H1 (cell line): ENCODE measurements at regions not wholly inside any gene's neighbourhood (a gene's known extent, or its start where the extent isn't known, plus 50 kb on each side); places are given as distances from the start of the nearest gene placed in this dataset.

Source experiments
- CTCF ChIA-PET: fragments of 300-600 bp; sonication (Branson Sonifier 250); formaldehyde crosslinking; loops from one replicate; lab custom pipeline; 2021; ENCODE audit not compliant: partially characterized antibody; lab: Charles Lee
- POLR2A ChIA-PET: fragments of 300-600 bp; sonication (Branson Sonifier 250); formaldehyde crosslinking; loops from one replicate; lab custom pipeline; 2021; ENCODE audit warnings: inconsistent platforms; ENCODE audit not compliant: partially characterized antibody; lab: Charles Lee
- DNase-seq, 2 experiments: peaks; one replicate each; pipeline versions ENCODE4 v3.0.0 to v3.0.0-alpha.2; 2010 to 2022; ENCODE audit warnings: low spot score in 2 of 2, low read depth in 1 of 2, mixed read lengths in 1 of 2
- FAIRE-seq: peaks from 2 replicates; lab custom pipeline; 2011; peaks lifted over from hg19 to GRCh38; lab: Jason Lieb, UNC
- H2AFZ ChIP-seq: 2 replicates; pipeline ENCODE4 v1.8.1; 2012; ENCODE audit warnings: low read length, inconsistent platforms
- H2AK5ac ChIP-seq: 2 replicates; pipeline ENCODE4 v1.6.1; 2013; ENCODE audit warnings: low read depth, low read length
- H2BK120ac ChIP-seq: replicated peaks from 2 replicates; pipeline ENCODE3; 2013; ENCODE audit warnings: low read depth, low read length, inconsistent platforms
- H2BK12ac ChIP-seq: 2 replicates; pipeline ENCODE4 v1.6.1; 2013; ENCODE audit warnings: low read depth, low read length
- H2BK15ac ChIP-seq: 2 replicates; pipeline ENCODE4 v1.6.1; 2013; ENCODE audit warnings: low read length
- H2BK20ac ChIP-seq: 2 replicates; pipeline ENCODE4 v1.6.1; 2013; ENCODE audit warnings: low read length
- H2BK5ac ChIP-seq: 2 replicates; pipeline ENCODE4 v1.6.1; 2013; ENCODE audit warnings: low read depth, low read length
- H3K14ac ChIP-seq: 2 replicates; pipeline ENCODE4 v1.6.1; 2013; ENCODE audit warnings: inconsistent platforms; ENCODE audit not compliant: insufficient read length
- H3K18ac ChIP-seq: 2 replicates; pipeline ENCODE4 v1.6.1; 2013; ENCODE audit warnings: low read length; ENCODE audit errors: extremely low read depth
- H3K23ac ChIP-seq: 2 replicates; pipeline ENCODE4 v1.6.1; 2013; ENCODE audit warnings: inconsistent platforms; ENCODE audit not compliant: insufficient read length
- H3K23me2 ChIP-seq: 2 replicates; pipeline ENCODE4 v1.6.1; 2013; ENCODE audit warnings: low read depth, low read length
- H3K27ac ChIP-seq: 2 replicates; pipeline ENCODE4 v1.6.1; 2011; ENCODE audit warnings: low read depth, low read length, inconsistent platforms
- H3K27me3 ChIP-seq, 4 experiments: replicated peaks in 1 of 4; 1 replicate in 1 of 4; 2 replicates in 3 of 4; pipeline versions ENCODE4 v1.6.1 to v1.8.1; 2011 to 2013; ENCODE audit warnings: low read length in 3 of 4, mild to moderate bottlenecking in 3 of 4, inconsistent platforms in 2 of 4, mixed read lengths in 2 of 4, moderate library complexity in 1 of 4; ENCODE audit not compliant: control insufficient read depth in 3 of 4, insufficient read depth in 3 of 4; ENCODE audit errors: extremely low read depth in 1 of 4
- H3K36me3 ChIP-seq, 4 experiments: 2 replicates each; pipeline versions ENCODE4 v1.6.1 to v1.8.1; 2011 to 2013; ENCODE audit warnings: mild to moderate bottlenecking in 4 of 4, low read length in 3 of 4, moderate library complexity in 2 of 4, control low read depth in 1 of 4, inconsistent platforms in 1 of 4; ENCODE audit not compliant: insufficient read depth in 4 of 4, control insufficient read depth in 2 of 4
- H3K4ac ChIP-seq: replicated peaks from 2 replicates; pipeline ENCODE3; 2013; ENCODE audit warnings: low read length, low read depth, mixed read lengths, inconsistent platforms; ENCODE audit not compliant: insufficient read length
- H3K4me1 ChIP-seq, 4 experiments: replicated peaks in 1 of 4; 1 replicate in 1 of 4; 2 replicates in 3 of 4; pipeline versions ENCODE4 v1.6.1 to v1.8.1; 2011 to 2013; ENCODE audit warnings: low read length in 3 of 4, inconsistent platforms in 2 of 4, mixed read lengths in 1 of 4; ENCODE audit not compliant: insufficient read depth in 4 of 4, control insufficient read depth in 3 of 4
- H3K4me2 ChIP-seq, 2 experiments: 2 replicates each; pipeline versions ENCODE4 v1.6.1 to v1.8.1; 2011 to 2013; ENCODE audit warnings: low read depth in 2 of 2, low read length in 2 of 2, control low read depth in 1 of 2, inconsistent platforms in 1 of 2, mild to moderate bottlenecking in 1 of 2; ENCODE audit not compliant: insufficient read depth in 1 of 2
- H3K4me3 ChIP-seq, 4 experiments: fragments of 200-600, 300-600 bp in 1 of 4; sonication (generic), shearing (Covaris generic), sonication (Bioruptor Twin) in 1 of 4; 2 replicates each; pipeline versions ENCODE4 v1.5.1 to v1.8.1; 2011 to 2016; ENCODE audit warnings: low read length in 4 of 4, low read depth in 3 of 4, control low read depth in 2 of 4, inconsistent platforms in 2 of 4, mild to moderate bottlenecking in 2 of 4, mixed read lengths in 1 of 4, moderate library complexity in 1 of 4; ENCODE audit not compliant: insufficient read depth in 2 of 4; ENCODE audit errors: extremely low read depth in 1 of 4
- H3K56ac ChIP-seq: replicated peaks from 2 replicates; pipeline ENCODE3; 2013; ENCODE audit warnings: low read depth, mild to moderate bottlenecking, mixed read lengths, low read length, inconsistent platforms; ENCODE audit not compliant: insufficient read length
- H3K79me1 ChIP-seq: 2 replicates; pipeline ENCODE4 v1.6.1; 2013; ENCODE audit warnings: low read depth, low read length, control low read depth
- H3K79me2 ChIP-seq, 2 experiments: 2 replicates each; pipeline versions ENCODE4 v1.6.1 to v1.8.1; 2012 to 2013; ENCODE audit warnings: low read length in 2 of 2, mild to moderate bottlenecking in 2 of 2, inconsistent platforms in 1 of 2; ENCODE audit not compliant: insufficient read depth in 2 of 2, control insufficient read depth in 1 of 2
- H3K9ac ChIP-seq, 4 experiments: replicated peaks in 1 of 4; 1 replicate in 1 of 4; 2 replicates in 3 of 4; pipeline versions ENCODE4 v1.6.1 to v1.8.1; 2011 to 2013; ENCODE audit warnings: low read depth in 3 of 4, low read length in 3 of 4, control low read depth in 2 of 4, mild to moderate bottlenecking in 2 of 4, moderate library complexity in 2 of 4, inconsistent platforms in 1 of 4; ENCODE audit errors: extremely low read depth in 1 of 4
- H3K9me3 ChIP-seq, 2 experiments: 2 replicates each; pipeline versions ENCODE4 v1.6.1 to v1.8.1; 2012 to 2013; ENCODE audit warnings: mild to moderate bottlenecking in 2 of 2, moderate library complexity in 2 of 2, control low read depth in 1 of 2, inconsistent platforms in 1 of 2, low read depth in 1 of 2, low read length in 1 of 2, mixed read lengths in 1 of 2; ENCODE audit not compliant: insufficient read depth in 2 of 2
- H4K20me1 ChIP-seq, 2 experiments: replicated peaks in 1 of 2; 2 replicates each; pipeline versions ENCODE3 to v1.8.1; 2011 to 2013; ENCODE audit warnings: inconsistent platforms in 2 of 2, low read length in 2 of 2, mild to moderate bottlenecking in 1 of 2; ENCODE audit not compliant: insufficient read depth in 2 of 2, control insufficient read depth in 1 of 2
- H4K5ac ChIP-seq: 2 replicates; pipeline ENCODE4 v1.6.1; 2013; ENCODE audit warnings: low read length, low read depth, mixed read lengths, inconsistent platforms; ENCODE audit not compliant: insufficient read length
- H4K8ac ChIP-seq: 2 replicates; pipeline ENCODE4 v1.8.0; 2013; ENCODE audit warnings: mild to moderate bottlenecking, moderate library complexity, low read length, inconsistent platforms; ENCODE audit not compliant: insufficient read depth; ENCODE audit errors: extremely low read depth
- H4K91ac ChIP-seq: replicated peaks from 2 replicates; pipeline ENCODE3; 2013; ENCODE audit warnings: low read length, mixed read lengths, inconsistent platforms; ENCODE audit not compliant: insufficient read length
- BRCA1 ChIP-seq: IDR thresholded peaks from 2 replicates; pipeline ENCODE4 v1.6.1; 2012; ENCODE audit warnings: low read depth, low read length, improper control_type of control experiment
- GTF2F1 ChIP-seq: IDR thresholded peaks from 2 replicates; pipeline ENCODE4 v1.6.1; 2012; ENCODE audit warnings: low read depth, low read length, improper control_type of control experiment, borderline replicate concordance
- NRF1 ChIP-seq: IDR thresholded peaks from 2 replicates; pipeline ENCODE4 v1.6.1; 2011; ENCODE audit warnings: mild to moderate bottlenecking, low read depth, low read length, improper control_type of control experiment
- PHF8 ChIP-seq: fragments of 200-600 bp; sonication (generic); conservative IDR thresholded peaks from 2 replicates; pipeline ENCODE4 v1.7.1; 2012; ENCODE audit warnings: low read depth, mild to moderate bottlenecking, inconsistent platforms, low read length, moderate library complexity
- RAD21 ChIP-seq, 2 experiments: IDR thresholded peaks in 1 of 2; conservative IDR thresholded peaks in 1 of 2; 2 replicates each; pipeline ENCODE4 v1.6.1; 2011; ENCODE audit warnings: low read depth in 2 of 2, low read length in 2 of 2, improper control_type of control experiment in 1 of 2, inconsistent platforms in 1 of 2, mild to moderate bottlenecking in 1 of 2, moderate library complexity in 1 of 2
- SP1 ChIP-seq: IDR thresholded peaks from 2 replicates; pipeline ENCODE4 v1.6.1; 2011; ENCODE audit warnings: low read depth, low read length
- SP2 ChIP-seq: IDR thresholded peaks from 2 replicates; pipeline ENCODE4 v1.6.1; 2012; ENCODE audit warnings: mild to moderate bottlenecking, low read length, inconsistent platforms
- SP4 ChIP-seq: IDR thresholded peaks from 2 replicates; pipeline ENCODE4 v1.6.1; 2012; ENCODE audit warnings: low read length, inconsistent platforms
- WGBS, 2 experiments: shearing (Covaris generic) in 1 of 2; methylation state at CpG; one replicate each; pipeline versions ENCODE4 v1.1.6 to v1.1.7; 2013 to 2015; ENCODE audit warnings: low lambda C conversion rate in 2 of 2, mixed read lengths in 2 of 2, inconsistent platforms in 1 of 2, low coverage in 1 of 2, missing lambda C conversion rate in 1 of 2; ENCODE audit not compliant: insufficient replicate concordance in 2 of 2, insufficient coverage in 1 of 2, insufficient read length in 1 of 2; ENCODE audit errors: extremely low coverage in 1 of 2, missing lambda C conversion rate in 1 of 2; 5-methylcytosine and 5-hydroxymethylcytosine counted together
- TF ChIP-seq, protein P1 (sequence below): IDR thresholded peaks from 2 replicates; pipeline ENCODE4 v1.6.1; 2012; ENCODE audit warnings: inconsistent platforms
- TF ChIP-seq, protein P2 (sequence below), 3 experiments: IDR thresholded peaks; 1 replicate in 2 of 3; 2 replicates in 1 of 3; pipeline versions ENCODE4 v1.5.1 to v1.6.1; 2011; ENCODE audit warnings: low read length in 3 of 3, mild to moderate bottlenecking in 3 of 3, inconsistent platforms in 2 of 3, low read depth in 1 of 3, moderate library complexity in 1 of 3; ENCODE audit not compliant: insufficient read depth in 1 of 3; ENCODE audit errors: control extremely low read depth in 1 of 3

DNA sequence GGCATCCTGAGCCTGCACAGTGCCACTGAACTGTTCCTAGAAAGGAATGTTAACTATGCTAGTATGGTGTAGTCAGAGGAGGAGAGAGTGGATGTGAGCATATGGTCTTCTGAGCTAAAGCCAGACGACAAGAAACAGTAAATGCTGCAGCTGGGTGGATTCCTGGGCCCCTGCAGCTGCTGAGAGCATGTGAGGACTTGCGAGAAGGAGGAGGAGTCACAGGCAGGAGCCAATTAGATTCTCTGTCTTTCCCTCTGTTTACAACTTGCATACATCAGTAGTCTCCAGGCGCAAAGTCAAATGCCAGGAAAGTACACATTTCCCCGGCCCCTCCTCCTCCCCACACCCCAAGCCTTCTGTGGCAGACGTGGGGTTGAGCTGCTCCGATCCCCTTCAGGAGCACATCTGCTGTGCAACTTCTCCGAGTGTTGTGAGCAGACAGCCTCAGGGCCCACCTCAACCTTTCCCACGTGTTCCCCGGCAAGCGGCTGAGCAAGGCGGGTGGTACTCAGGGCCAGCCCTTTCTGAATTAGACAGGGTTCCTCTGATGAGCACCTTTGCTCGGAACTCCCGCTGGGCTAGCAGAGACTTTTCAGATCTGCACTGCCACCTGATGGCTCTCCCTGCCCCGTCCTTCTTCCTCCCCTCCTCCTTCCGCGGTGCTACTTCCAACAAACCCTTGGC is 108.7 kb upstream of the ATP6AP2 start:
- Histone ChIP-seq H3K27ac (no peak overlapping the region), H3K23ac (no peak overlapping the region), H3K79me2 (no peaks in the 10 kb centered on the region), H3K56ac (no peak overlapping the region), H4K91ac (no peak overlapping the region), H2BK15ac (peak overlapping the region; percentile 81; the same call in 1 of the 2 replicates), H3K9ac (no peak overlapping the region), H4K8ac (no peak overlapping the region), H4K5ac (no peak overlapping the region), H3K4me3 (no peak overlapping the region), H3K14ac (no peak overlapping the region), H2BK120ac (no peak overlapping the region), H2BK20ac (peak overlapping the region; percentile 75; the same call in 1 of the 2 replicates), H2BK12ac (peak overlapping the region; percentile 68), H3K4me2 (no peak overlapping the region; a peak in 1 of 4 replicates), H4K20me1 (no peaks in the 10 kb centered on the region), H3K4ac (no peak overlapping the region), H2BK5ac (no peak overlapping the region), H2AK5ac (no peak overlapping the region), H3K23me2 (no peaks in the 10 kb centered on the region), H3K9me3 (no peaks in the 10 kb centered on the region), H3K79me1 (no peaks in the 10 kb centered on the region), H3K36me3 (no peaks in the 10 kb centered on the region), H2AFZ (no peak overlapping the region), H3K4me1 (peaks cover 9 to 20% (median 17%) of the 10 kb centered on the region in 4 experiments; a peak in 6 of 7 replicates), H3K27me3 (no peaks in the 10 kb centered on the region), H3K18ac (no peak overlapping the region; the same call in none of the 2 replicates)
- DNase-seq (peak in 1 of 2 experiments; percentile 50), FAIRE-seq (peak; percentile 82)
- 33% methylated on average over 12 of the region's 16 CpGs; no CpG with 5 or more reads in 1 of the 2 experiments for WGBS, 2 experiments
- ChIA-PET CTCF (interaction anchor here (1.1 kb wide), 1 partner anchor 29 kb away, joined by 3 read pairs; no protein-coding TSS in a partner anchor), POLR2A (no interaction called here)
- no peak for TF ChIP-seq SP1
- TF ChIP-seq, protein P1, sequence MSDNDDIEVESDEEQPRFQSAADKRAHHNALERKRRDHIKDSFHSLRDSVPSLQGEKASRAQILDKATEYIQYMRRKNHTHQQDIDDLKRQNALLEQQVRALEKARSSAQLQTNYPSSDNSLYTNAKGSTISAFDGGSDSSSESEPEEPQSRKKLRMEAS: peak; percentile 53; the same call in 1 of the 2 replicates
- TF ChIP-seq NRF1: no peak
- no peak for TF ChIP-seq PHF8
- TF ChIP-seq GTF2F1: no peak
- no peak for TF ChIP-seq SP2
- TF ChIP-seq, protein P2, sequence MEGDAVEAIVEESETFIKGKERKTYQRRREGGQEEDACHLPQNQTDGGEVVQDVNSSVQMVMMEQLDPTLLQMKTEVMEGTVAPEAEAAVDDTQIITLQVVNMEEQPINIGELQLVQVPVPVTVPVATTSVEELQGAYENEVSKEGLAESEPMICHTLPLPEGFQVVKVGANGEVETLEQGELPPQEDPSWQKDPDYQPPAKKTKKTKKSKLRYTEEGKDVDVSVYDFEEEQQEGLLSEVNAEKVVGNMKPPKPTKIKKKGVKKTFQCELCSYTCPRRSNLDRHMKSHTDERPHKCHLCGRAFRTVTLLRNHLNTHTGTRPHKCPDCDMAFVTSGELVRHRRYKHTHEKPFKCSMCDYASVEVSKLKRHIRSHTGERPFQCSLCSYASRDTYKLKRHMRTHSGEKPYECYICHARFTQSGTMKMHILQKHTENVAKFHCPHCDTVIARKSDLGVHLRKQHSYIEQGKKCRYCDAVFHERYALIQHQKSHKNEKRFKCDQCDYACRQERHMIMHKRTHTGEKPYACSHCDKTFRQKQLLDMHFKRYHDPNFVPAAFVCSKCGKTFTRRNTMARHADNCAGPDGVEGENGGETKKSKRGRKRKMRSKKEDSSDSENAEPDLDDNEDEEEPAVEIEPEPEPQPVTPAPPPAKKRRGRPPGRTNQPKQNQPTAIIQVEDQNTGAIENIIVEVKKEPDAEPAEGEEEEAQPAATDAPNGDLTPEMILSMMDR (IDR thresholded peaks at IDR 0.05; ENCODE audit: control extremely low read depth in 1 of 3, insufficient read depth in 1 of 3, low read depth in 1 of 3, low read length in 3 of 3): peak; percentile 25 to 44 (median 28); a peak in 3 of 4 replicates
- no peak for TF ChIP-seq BRCA1
- TF ChIP-seq SP4: no peak
- peak; percentile 41 to 54 for TF ChIP-seq RAD21 (IDR thresholded peaks at IDR 0.05 in 1 of 2, conservative IDR thresholded peaks at IDR 0.05 in 1 of 2; ENCODE audit: low read depth in 2 of 2, low read length in 2 of 2)
